WERI-Rb-1 (cell line): ENCODE measurements at regions not wholly inside any gene's neighbourhood (a gene's known extent, or its start where the extent isn't known, plus 50 kb on each side); places are given as distances from the start of the nearest gene placed in this dataset.

ENCODE experiments used
- DNase-seq: peaks from one replicate; pipeline ENCODE4 v3.0.0-alpha.2; 2020
- H3K27ac ChIP-seq: fragments of 250-450 bp; sonication (Bioruptor Pico); 2 replicates; pipeline ENCODE4 v1.5.1; 2020; ENCODE audit warnings: mild to moderate bottlenecking, moderate library complexity
- H3K27me3 ChIP-seq: fragments of 250-450 bp; sonication (Bioruptor Pico); 2 replicates; pipeline ENCODE4 v1.5.1; 2021; ENCODE audit warnings: mild to moderate bottlenecking, low read depth, moderate library complexity; ENCODE audit not compliant: insufficient read depth, severe bottlenecking
- H3K36me3 ChIP-seq: fragments of 250-450 bp; sonication (Bioruptor Pico); 2 replicates; pipeline ENCODE4 v1.5.1; 2020; ENCODE audit warnings: mild to moderate bottlenecking, moderate library complexity
- H3K4me3 ChIP-seq: 2 replicates; pipeline ENCODE4 v1.5.1; 2011; ENCODE audit warnings: low read depth, mild to moderate bottlenecking, control low read depth, low read length
- H3K9me3 ChIP-seq: fragments of 250-450 bp; sonication (Bioruptor Pico); 2 replicates; pipeline ENCODE4 v1.5.1; 2021; ENCODE audit warnings: mild to moderate bottlenecking, moderate library complexity; ENCODE audit not compliant: severe bottlenecking
- CTCF ChIP-seq: IDR thresholded peaks from 2 replicates; pipeline ENCODE4 v1.5.1; 2011; ENCODE audit warnings: low read depth, mild to moderate bottlenecking, control low read depth, inconsistent platforms, low read length

GRCh38 chr10:57921140-57921539 lies 346.6 kb downstream of the IPMK start:
- Histone ChIP-seq H3K36me3 (no peaks in the 10 kb centered on the region), H3K9me3 (no peaks in the 10 kb centered on the region), H3K27ac (no peak overlapping the region)

GRCh38 chr10:57919864-57920263 lies 347.8 kb downstream of the IPMK start:
- H3K27ac ChIP-seq = no peak overlapping the region
- H3K27me3 ChIP-seq = no peaks in the 10 kb centered on the region
- no peaks in the 10 kb centered on the region for H3K9me3 ChIP-seq
- H3K36me3 ChIP-seq = no peaks in the 10 kb centered on the region
- no peak for DNase-seq
- no peak overlapping the region for H3K4me3 ChIP-seq
- TF ChIP-seq CTCF = no peak

More at GRCh38 chr10:57921140-57921539, 346.6 kb downstream of the IPMK start:
- Histone ChIP-seq H3K4me3 (no peak overlapping the region), H3K27me3 (no peaks in the 10 kb centered on the region)
- no peak for DNase-seq
- TF ChIP-seq CTCF = no peak

- Histone ChIP-seq H3K9me3 (no peaks in the 10 kb centered on the region), H3K36me3 (no peaks in the 10 kb centered on the region), H3K27me3 (no peaks in the 10 kb centered on the region), H3K4me3 (no peak overlapping the region), H3K27ac (no peak overlapping the region)
- TF ChIP-seq CTCF = no peak
- DNase-seq = peak; percentile 67
Observed at GRCh38 chr10:57917019-57917418, 350.7 kb downstream of the IPMK start.

- peaks cover 1% of the 10 kb centered on the region for H3K9me3 ChIP-seq
- no peak overlapping the region for H3K4me3 ChIP-seq
- no peaks in the 10 kb centered on the region for H3K27me3 ChIP-seq
- peak overlapping the region; percentile 63 for H3K27ac ChIP-seq
- DNase-seq = peak; percentile 56
- no peak for TF ChIP-seq CTCF
- H3K36me3 ChIP-seq = no peaks in the 10 kb centered on the region
Observed at GRCh38 chr10:57905861-57906260, 361.8 kb downstream of the IPMK start.

GRCh38 chr10:57905010-57905409 lies 362.7 kb downstream of the IPMK start:
- Histone ChIP-seq H3K9me3 (peaks cover 3% of the 10 kb centered on the region), H3K36me3 (no peaks in the 10 kb centered on the region), H3K4me3 (no peak overlapping the region), H3K27ac (peak overlapping the region; percentile 63), H3K27me3 (no peaks in the 10 kb centered on the region)
- DNase-seq = no peak
- no peak for TF ChIP-seq CTCF

- TF ChIP-seq CTCF = no peak
Observed at GRCh38 chr10:57898231-57898630, 369.5 kb downstream of the IPMK start.

More at GRCh38 chr10:57898231-57898630, 369.5 kb downstream of the IPMK start:
- no peak overlapping the region for H3K4me3 ChIP-seq
- H3K27ac ChIP-seq = no peak overlapping the region
- peaks cover 3% of the 10 kb centered on the region for H3K9me3 ChIP-seq
- DNase-seq = no peak
- H3K27me3 ChIP-seq = no peaks in the 10 kb centered on the region
- H3K36me3 ChIP-seq = no peaks in the 10 kb centered on the region
